Thymus (tissue), 11 donors: ENCODE measurements at regions not wholly inside any gene's neighbourhood (a gene's known extent, or its start where the extent isn't known, plus 50 kb on each side); places are given as distances from the start of the nearest gene placed in this dataset.
"Not testable (repeated sequence)": the region's sequence is repeated elsewhere in the genome, so short reads cannot be mapped to it uniquely, and the experiment has no call there.

ENCODE experiments used
- DNase-seq, 9 donors: peaks; one replicate each; pipeline ENCODE4 v3.0.0-alpha.2; 2013; ENCODE audit warnings: low spot score in 9 of 9, low read depth in 6 of 9, missing footprints in 1 of 9
- H3K27ac ChIP-seq, 2 donors: one replicate each; pipeline ENCODE4 v1.5.1; 2013; ENCODE audit warnings: control low read depth in 1 of 2, low read depth in 1 of 2, low read length in 1 of 2, mild to moderate bottlenecking in 1 of 2, moderate library complexity in 1 of 2
- H3K27me3 ChIP-seq, 2 donors: one replicate each; pipeline ENCODE4 v1.5.1; 2013; ENCODE audit warnings: low read length in 1 of 2; ENCODE audit not compliant: control insufficient read depth in 2 of 2, insufficient read depth in 1 of 2
- H3K36me3 ChIP-seq, 2 donors: one replicate each; pipeline ENCODE4 v1.5.1; 2013; ENCODE audit warnings: low read length in 1 of 2, mild to moderate bottlenecking in 1 of 2, moderate library complexity in 1 of 2; ENCODE audit not compliant: control insufficient read depth in 2 of 2, insufficient read depth in 2 of 2
- H3K4me1 ChIP-seq, 2 donors: one replicate each; pipeline ENCODE4 v1.5.1; 2013; ENCODE audit warnings: low read length in 2 of 2; ENCODE audit not compliant: control insufficient read depth in 2 of 2, insufficient read depth in 2 of 2
- H3K4me3 ChIP-seq, 2 donors: one replicate each; pipeline ENCODE4 v1.5.1; 2013; ENCODE audit warnings: low read length in 2 of 2, control low read depth in 1 of 2, mild to moderate bottlenecking in 1 of 2
- H3K9me3 ChIP-seq, 2 donors: one replicate each; pipeline ENCODE4 v1.5.1; 2013; ENCODE audit warnings: low read length in 1 of 2, mild to moderate bottlenecking in 1 of 2; ENCODE audit not compliant: control insufficient read depth in 2 of 2, insufficient read depth in 1 of 2
- WGBS: extraction: QIAGEN DNeasy Blood & Tissue Kit; methylation state at CpG from one replicate; pipeline ENCODE4 v1.1.7; 2013; 5-methylcytosine and 5-hydroxymethylcytosine counted together
- donor health status: healthy.

- no peak for DNase-seq
- H3K9me3 ChIP-seq: no peaks in the 10 kb centered on the region
- H3K27me3 ChIP-seq: no peaks in the 10 kb centered on the region
- H3K36me3 ChIP-seq: no peaks in the 10 kb centered on the region
- no peak overlapping the region for H3K27ac ChIP-seq
- no peaks in the 10 kb centered on the region for H3K4me1 ChIP-seq
- no peak overlapping the region for H3K4me3 ChIP-seq
- 94% methylated on average over 4 of the region's 4 CpGs for WGBS
These were observed 567.3 kb downstream of the PDHA2 start for GRCh38 chr4:96407225-96407624.

- WGBS: 94% methylated on average over 5 of the region's 5 CpGs
- H3K9me3 ChIP-seq: no peaks in the 10 kb centered on the region
- H3K27me3 ChIP-seq: no peaks in the 10 kb centered on the region
- DNase-seq: no peak
- H3K4me3 ChIP-seq: no peak overlapping the region
- H3K36me3 ChIP-seq: no peaks in the 10 kb centered on the region
- no peak overlapping the region for H3K27ac ChIP-seq
- no peaks in the 10 kb centered on the region for H3K4me1 ChIP-seq
These were observed 568.0 kb downstream of the PDHA2 start for GRCh38 chr4:96407738-96408463.

GRCh38 chr4:96414853-96415252 lies 575.0 kb downstream of the PDHA2 start:
- H3K27ac ChIP-seq, DNase-seq, H3K27me3 ChIP-seq, H3K4me1 ChIP-seq, H3K36me3 ChIP-seq, H3K4me3 ChIP-seq, H3K9me3 ChIP-seq: not testable (repeated sequence)
- WGBS: 95% methylated on average over 21 of the region's 21 CpGs

GRCh38 chr4:96429657-96430056 lies 589.8 kb downstream of the PDHA2 start:
- Histone ChIP-seq H3K27me3 (no peaks in the 10 kb centered on the region), H3K4me3 (no peak overlapping the region), H3K27ac (no peak overlapping the region), H3K36me3 (no peaks in the 10 kb centered on the region), H3K4me1 (no peaks in the 10 kb centered on the region), H3K9me3 (no peaks in the 10 kb centered on the region)
- DNase-seq: no peak

GRCh38 chr4:96431094-96431493 lies 591.2 kb downstream of the PDHA2 start:
- Histone ChIP-seq H3K27me3 (no peaks in the 10 kb centered on the region), H3K4me3 (no peak overlapping the region), H3K4me1 (no peaks in the 10 kb centered on the region), H3K27ac (no peak overlapping the region), H3K36me3 (no peaks in the 10 kb centered on the region), H3K9me3 (no peaks in the 10 kb centered on the region)
- DNase-seq: no peak
- WGBS: over 99% methylated on average over 2 of the region's 2 CpGs

GRCh38 chr4:96448315-96448872 lies 608.5 kb downstream of the PDHA2 start:
- no peak overlapping the region for H3K27ac ChIP-seq
- peaks cover 4 to 18% of the 10 kb centered on the region in 2 donors for H3K9me3 ChIP-seq
- WGBS: 76% methylated on average over 3 of the region's 3 CpGs
- no peak overlapping the region for H3K4me3 ChIP-seq
- DNase-seq: no peak
- no peaks in the 10 kb centered on the region for H3K36me3 ChIP-seq
- H3K27me3 ChIP-seq: no peaks in the 10 kb centered on the region
- H3K4me1 ChIP-seq: no peaks in the 10 kb centered on the region

- H3K4me1 ChIP-seq: no peaks in the 10 kb centered on the region
- no peaks in the 10 kb centered on the region for H3K36me3 ChIP-seq
- no peaks in the 10 kb centered on the region for H3K27me3 ChIP-seq
- no peak overlapping the region for H3K4me3 ChIP-seq
- DNase-seq: no peak
- no peak overlapping the region for H3K27ac ChIP-seq
- WGBS: 92% methylated on average over 6 of the region's 6 CpGs
- H3K9me3 ChIP-seq: peaks cover 1 to 22% of the 10 kb centered on the region in 2 donors
These were observed 615.3 kb downstream of the PDHA2 start for GRCh38 chr4:96455045-96455720.

GRCh38 chr4:96458031-96458430 lies 618.1 kb downstream of the PDHA2 start:
- peaks cover 0 to 11% of the 10 kb centered on the region in 2 donors for H3K9me3 ChIP-seq
- H3K4me1 ChIP-seq, H3K27ac ChIP-seq, DNase-seq, H3K27me3 ChIP-seq, H3K4me3 ChIP-seq, H3K36me3 ChIP-seq: not testable (repeated sequence)
- 93% methylated on average over 4 of the region's 4 CpGs for WGBS

GRCh38 chr4:96459105-96459504 lies 619.2 kb downstream of the PDHA2 start:
- H3K4me3 ChIP-seq: no peak overlapping the region
- H3K36me3 ChIP-seq: no peaks in the 10 kb centered on the region
- peaks cover 0 to 11% of the 10 kb centered on the region in 2 donors for H3K9me3 ChIP-seq
- no peak for DNase-seq
- no peaks in the 10 kb centered on the region for H3K27me3 ChIP-seq
- no peaks in the 10 kb centered on the region for H3K4me1 ChIP-seq
- WGBS: 81% methylated on average over 1 of the region's 1 CpG
- H3K27ac ChIP-seq: no peak overlapping the region
